ENCODE measurements at regions not wholly inside any gene's neighbourhood (a gene's known extent, or its start where the extent isn't known, plus 50 kb on each side); places are given as distances from the start of the nearest gene placed in this dataset.

DNA sequence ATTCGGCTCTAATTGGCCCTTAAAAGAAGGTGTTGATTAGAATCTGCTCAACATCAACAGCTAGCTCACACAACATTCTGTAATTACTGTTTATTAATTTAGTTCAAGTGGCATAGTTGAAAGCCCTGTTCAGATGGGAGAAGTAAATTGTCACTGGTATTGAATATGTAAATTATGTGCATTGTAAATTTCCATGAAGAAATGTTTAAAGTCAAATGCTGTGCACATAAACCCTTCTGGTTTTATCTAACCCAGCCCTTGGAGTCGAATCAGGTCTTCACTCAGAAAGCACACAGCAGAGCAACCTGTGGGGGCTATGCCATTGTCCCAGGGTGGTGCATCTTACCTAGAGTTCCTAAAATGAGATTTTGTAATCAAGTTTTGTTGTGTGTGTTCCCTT, 65.4 kb upstream of the LMO4 start:
- no peak for DNase-seq
- no peak for ATAC-seq (ENCODE audit: low read depth in 2 of 2)
- no peaks in the 10 kb centered on the region for H3K4me1 Mint-ChIP-seq
- H3K36me3 ChIP-seq (ENCODE audit: control insufficient read depth, insufficient read depth, low read length), result no peaks in the 10 kb centered on the region
- no peak overlapping the region for H3K4me3 ChIP-seq (ENCODE audit: low read depth, low read length)
- peaks cover 0 to 2% of the 10 kb centered on the region in 2 experiments for H3K9me3 ChIP-seq (ENCODE audit: control insufficient read depth in 2 of 2, low read length in 2 of 2)
- no peak overlapping the region for H3K27ac Mint-ChIP-seq
- no peaks in the 10 kb centered on the region for H3K4me1 ChIP-seq (ENCODE audit: control insufficient read depth, insufficient read depth, low read length, poor library complexity, severe bottlenecking)
- H3K9me3 Mint-ChIP-seq, result peaks cover 0 to 2% (median 0%) of the 10 kb centered on the region in 7 donors
- H3K27me3 ChIP-seq (ENCODE audit: control insufficient read depth, insufficient read depth, low read length), result no peaks in the 10 kb centered on the region
- peaks cover 8% of the 10 kb centered on the region for H3K27me3 Mint-ChIP-seq
- no peak overlapping the region for H3K27ac ChIP-seq (ENCODE audit: insufficient read depth, low read length, poor library complexity, severe bottlenecking)
- H3K4me3 Mint-ChIP-seq, result no peak overlapping the region
- no peaks in the 10 kb centered on the region for H3K36me3 Mint-ChIP-seq

DNA sequence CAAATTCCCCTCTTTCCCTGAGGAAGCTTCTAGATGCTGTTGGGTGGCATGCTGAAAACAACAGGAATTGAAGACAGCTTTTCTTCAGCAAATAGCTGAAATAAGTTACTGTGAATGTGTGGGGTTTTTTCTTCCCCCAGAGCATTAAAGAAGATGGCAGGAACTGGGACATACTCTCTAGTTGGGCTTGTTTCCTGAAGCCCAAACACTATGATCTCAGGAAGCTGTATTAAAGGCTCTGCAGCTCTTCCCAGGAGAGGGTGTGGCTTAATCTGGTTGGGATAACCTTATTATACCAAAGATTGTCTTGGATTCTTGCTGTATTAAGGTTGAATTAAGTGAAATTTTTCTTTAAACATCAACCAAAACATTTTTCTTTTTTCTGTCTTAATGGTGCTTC, 64.9 kb upstream of the LMO4 start:
- Histone ChIP-seq H3K36me3 (ENCODE audit: control insufficient read depth, insufficient read depth, low read length) (no peaks in the 10 kb centered on the region), H3K27ac (ENCODE audit: insufficient read depth, low read length, poor library complexity, severe bottlenecking) (no peak overlapping the region), H3K4me1 (ENCODE audit: control insufficient read depth, insufficient read depth, low read length, poor library complexity, severe bottlenecking) (no peaks in the 10 kb centered on the region), H3K27me3 (ENCODE audit: control insufficient read depth, insufficient read depth, low read length) (no peaks in the 10 kb centered on the region), H3K4me3 (ENCODE audit: low read depth, low read length) (no peak overlapping the region), H3K9me3 (ENCODE audit: control insufficient read depth in 2 of 2, low read length in 2 of 2) (peaks cover 0 to 2% of the 10 kb centered on the region in 2 experiments)
- Mint-ChIP-seq H3K9me3 (peaks cover 0 to 2% (median 0%) of the 10 kb centered on the region in 7 donors), H3K4me1 (no peaks in the 10 kb centered on the region), H3K27ac (no peak overlapping the region), H3K4me3 (no peak overlapping the region), H3K27me3 (peaks cover 8% of the 10 kb centered on the region), H3K36me3 (no peaks in the 10 kb centered on the region)
- ATAC-seq (ENCODE audit: low read depth in 2 of 2), result no peak
- DNase-seq, result no peak

DNA sequence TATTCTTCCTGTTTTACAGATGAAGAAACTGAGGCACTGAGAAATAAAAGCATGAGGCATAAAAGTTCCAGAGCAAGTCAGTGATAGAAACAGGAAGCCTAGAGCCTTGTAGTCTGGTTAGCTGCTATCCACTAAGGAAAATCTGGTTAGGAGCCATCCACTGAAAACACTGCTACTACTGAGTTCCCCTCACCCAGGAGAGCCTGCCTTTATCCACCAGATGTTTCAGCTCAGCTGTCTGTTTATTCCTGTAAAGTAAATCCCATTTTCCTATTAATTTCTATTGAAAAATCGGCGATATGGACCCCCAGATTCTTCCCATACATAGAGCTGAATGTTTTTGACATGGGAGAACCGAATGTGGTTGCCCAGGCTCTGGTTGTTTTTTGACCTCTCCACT, 63.7 kb upstream of the LMO4 start:
- H3K9me3 ChIP-seq (ENCODE audit: control insufficient read depth in 2 of 2, low read length in 2 of 2), result peaks cover 0 to 2% of the 10 kb centered on the region in 2 experiments
- Mint-ChIP-seq H3K9me3 (peaks cover 0 to 1% (median 0%) of the 10 kb centered on the region in 7 donors), H3K27ac (no peak overlapping the region), H3K4me3 (no peak overlapping the region), H3K4me1 (no peaks in the 10 kb centered on the region), H3K36me3 (no peaks in the 10 kb centered on the region), H3K27me3 (peaks cover 8% of the 10 kb centered on the region)
- no peak overlapping the region for H3K27ac ChIP-seq (ENCODE audit: insufficient read depth, low read length, poor library complexity, severe bottlenecking)
- H3K4me3 ChIP-seq (ENCODE audit: low read depth, low read length), result no peak overlapping the region
- no peak for ATAC-seq (ENCODE audit: low read depth in 2 of 2)
- H3K27me3 ChIP-seq (ENCODE audit: control insufficient read depth, insufficient read depth, low read length), result no peaks in the 10 kb centered on the region
- DNase-seq, result no peak
- H3K4me1 ChIP-seq (ENCODE audit: control insufficient read depth, insufficient read depth, low read length, poor library complexity, severe bottlenecking), result no peaks in the 10 kb centered on the region
- no peaks in the 10 kb centered on the region for H3K36me3 ChIP-seq (ENCODE audit: control insufficient read depth, insufficient read depth, low read length)

DNA sequence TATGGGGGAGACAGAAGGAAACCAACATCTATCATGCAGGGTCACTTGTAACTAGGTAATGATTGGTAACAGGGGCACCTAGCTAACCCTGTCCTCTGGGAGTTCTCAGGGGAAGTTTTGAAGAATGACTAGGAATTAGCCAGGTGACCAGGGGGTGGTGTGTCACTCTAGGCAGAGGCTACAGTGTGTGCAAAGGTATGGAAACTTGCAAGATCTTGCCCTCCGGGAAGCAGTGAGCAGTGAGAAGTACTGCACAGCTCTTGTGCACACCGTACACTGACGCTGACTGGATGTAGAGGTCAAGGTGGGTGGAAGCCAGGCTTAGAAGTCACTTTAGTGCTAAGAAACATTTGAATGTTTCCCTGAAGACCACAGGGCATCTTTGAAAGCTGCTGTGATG, 62.9 kb upstream of the LMO4 start:
- ATAC-seq (ENCODE audit: low read depth in 2 of 2), result no peak
- no peak for DNase-seq
- Mint-ChIP-seq H3K4me3 (no peak overlapping the region), H3K4me1 (no peaks in the 10 kb centered on the region), H3K27ac (no peak overlapping the region), H3K9me3 (peaks cover 0 to 1% (median 0%) of the 10 kb centered on the region in 7 donors), H3K36me3 (no peaks in the 10 kb centered on the region), H3K27me3 (peaks cover 8% of the 10 kb centered on the region)
- H3K4me3 ChIP-seq (ENCODE audit: low read depth, low read length), result no peak overlapping the region
- H3K27ac ChIP-seq (ENCODE audit: insufficient read depth, low read length, poor library complexity, severe bottlenecking), result no peak overlapping the region
- no peaks in the 10 kb centered on the region for H3K27me3 ChIP-seq (ENCODE audit: control insufficient read depth, insufficient read depth, low read length)
- H3K36me3 ChIP-seq (ENCODE audit: control insufficient read depth, insufficient read depth, low read length), result no peaks in the 10 kb centered on the region
- H3K9me3 ChIP-seq (ENCODE audit: control insufficient read depth in 2 of 2, low read length in 2 of 2), result no peaks in the 10 kb centered on the region
- no peaks in the 10 kb centered on the region for H3K4me1 ChIP-seq (ENCODE audit: control insufficient read depth, insufficient read depth, low read length, poor library complexity, severe bottlenecking)

DNA sequence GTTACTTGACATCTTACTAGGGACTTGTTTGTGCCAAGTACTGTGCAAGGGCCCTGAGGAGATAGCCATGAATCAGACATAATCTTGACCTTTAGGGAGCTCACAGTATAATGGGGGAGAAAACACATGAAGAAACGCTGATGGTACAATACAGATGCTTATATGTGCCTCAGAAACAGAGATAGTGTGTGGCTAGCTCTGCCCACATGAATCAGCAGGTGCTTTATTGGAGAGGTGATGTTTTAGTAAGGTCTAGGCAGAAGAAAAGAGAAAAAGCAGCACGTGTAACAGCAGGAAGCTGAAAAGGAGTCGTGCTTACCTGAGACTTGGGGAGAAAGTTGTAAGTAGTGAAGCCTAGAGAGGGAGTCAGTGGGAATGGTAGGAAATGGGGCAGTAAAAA, 60.6 kb upstream of the LMO4 start:
- peaks cover 4% of the 10 kb centered on the region for H3K27me3 Mint-ChIP-seq
- Histone ChIP-seq H3K4me3 (ENCODE audit: low read depth, low read length) (no peak overlapping the region), H3K36me3 (ENCODE audit: control insufficient read depth, insufficient read depth, low read length) (no peaks in the 10 kb centered on the region), H3K9me3 (ENCODE audit: control insufficient read depth in 2 of 2, low read length in 2 of 2) (no peaks in the 10 kb centered on the region), H3K27me3 (ENCODE audit: control insufficient read depth, insufficient read depth, low read length) (peaks cover 2% of the 10 kb centered on the region), H3K27ac (ENCODE audit: insufficient read depth, low read length, poor library complexity, severe bottlenecking) (no peak overlapping the region), H3K4me1 (ENCODE audit: control insufficient read depth, insufficient read depth, low read length, poor library complexity, severe bottlenecking) (no peaks in the 10 kb centered on the region)
- no peak overlapping the region for H3K27ac Mint-ChIP-seq
- ATAC-seq (ENCODE audit: low read depth in 2 of 2), result no peak
- DNase-seq, result no peak
- H3K36me3 Mint-ChIP-seq, result no peaks in the 10 kb centered on the region
- H3K9me3 Mint-ChIP-seq, result peaks cover 0 to 1% (median 0%) of the 10 kb centered on the region in 7 donors
- H3K4me3 Mint-ChIP-seq, result no peak overlapping the region
- no peaks in the 10 kb centered on the region for H3K4me1 Mint-ChIP-seq

DNA sequence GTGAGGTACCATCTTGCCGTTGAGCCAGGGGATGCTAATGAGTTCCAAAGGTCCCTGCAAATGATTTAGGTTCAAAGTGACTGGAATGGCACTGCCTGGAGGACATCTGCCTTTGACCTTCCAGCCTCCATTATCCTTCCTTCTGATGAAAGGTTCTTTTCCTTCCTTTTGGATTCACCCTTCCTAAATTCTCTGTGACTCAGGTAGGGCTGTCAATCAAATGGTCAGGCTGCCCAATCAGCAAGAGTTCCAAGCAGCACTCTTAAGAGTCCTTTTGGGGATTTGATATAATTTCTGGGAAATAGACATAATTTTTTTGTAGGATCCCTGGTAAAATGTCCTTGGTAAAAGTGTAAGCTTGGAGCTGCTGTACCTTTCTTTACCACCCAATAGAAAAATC, 58.8 kb upstream of the LMO4 start:
- no peak overlapping the region for H3K27ac Mint-ChIP-seq

DNA sequence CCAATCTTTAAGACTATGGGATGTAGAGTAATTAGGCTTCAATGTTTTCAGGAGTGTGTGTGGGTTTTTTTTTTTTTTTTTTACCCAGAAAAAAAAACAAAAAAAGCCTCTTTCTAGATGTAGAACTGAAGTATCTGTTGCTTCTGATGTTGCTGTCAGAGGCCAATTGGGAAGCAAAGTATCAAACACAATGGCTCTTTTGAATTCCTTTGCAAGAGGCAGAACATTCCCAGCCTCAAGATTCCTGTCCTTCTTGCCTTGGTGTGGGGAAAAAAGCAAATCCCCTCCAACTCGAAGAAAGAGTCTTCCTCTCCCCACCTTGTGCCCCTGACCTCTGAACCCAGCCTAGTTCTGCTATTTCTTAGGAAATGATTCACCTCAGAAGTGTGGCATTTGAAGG, 55.4 kb upstream of the LMO4 start:
- Histone ChIP-seq H3K27ac (ENCODE audit: insufficient read depth, low read length, poor library complexity, severe bottlenecking) (no peak overlapping the region), H3K4me3 (ENCODE audit: low read depth, low read length) (no peak overlapping the region), H3K4me1 (ENCODE audit: control insufficient read depth, insufficient read depth, low read length, poor library complexity, severe bottlenecking) (no peaks in the 10 kb centered on the region), H3K36me3 (ENCODE audit: control insufficient read depth, insufficient read depth, low read length) (no peaks in the 10 kb centered on the region), H3K27me3 (ENCODE audit: control insufficient read depth, insufficient read depth, low read length) (peaks cover 2% of the 10 kb centered on the region), H3K9me3 (ENCODE audit: control insufficient read depth in 2 of 2, low read length in 2 of 2) (no peaks in the 10 kb centered on the region)
- H3K4me1 Mint-ChIP-seq, result no peaks in the 10 kb centered on the region
- DNase-seq, result no peak
- H3K36me3 Mint-ChIP-seq, result no peaks in the 10 kb centered on the region
- H3K27ac Mint-ChIP-seq, result no peak overlapping the region
- H3K27me3 Mint-ChIP-seq, result no peaks in the 10 kb centered on the region
- ATAC-seq (ENCODE audit: low read depth in 2 of 2), result no peak
- H3K4me3 Mint-ChIP-seq, result no peak overlapping the region
- H3K9me3 Mint-ChIP-seq, result no peaks in the 10 kb centered on the region

More for the DNA sequence above, 58.8 kb upstream of the LMO4 start:
- Histone ChIP-seq H3K9me3 (ENCODE audit: control insufficient read depth in 2 of 2, low read length in 2 of 2) (no peaks in the 10 kb centered on the region), H3K4me3 (ENCODE audit: low read depth, low read length) (no peak overlapping the region), H3K4me1 (ENCODE audit: control insufficient read depth, insufficient read depth, low read length, poor library complexity, severe bottlenecking) (no peaks in the 10 kb centered on the region), H3K36me3 (ENCODE audit: control insufficient read depth, insufficient read depth, low read length) (no peaks in the 10 kb centered on the region), H3K27ac (ENCODE audit: insufficient read depth, low read length, poor library complexity, severe bottlenecking) (no peak overlapping the region), H3K27me3 (ENCODE audit: control insufficient read depth, insufficient read depth, low read length) (peaks cover 2% of the 10 kb centered on the region)
- no peak for DNase-seq
- no peak for ATAC-seq (ENCODE audit: low read depth in 2 of 2)
- Mint-ChIP-seq H3K27me3 (peaks cover 4% of the 10 kb centered on the region), H3K36me3 (no peaks in the 10 kb centered on the region), H3K4me1 (no peaks in the 10 kb centered on the region), H3K9me3 (peaks cover 0 to 1% (median 0%) of the 10 kb centered on the region in 7 donors), H3K4me3 (no peak overlapping the region)

DNA sequence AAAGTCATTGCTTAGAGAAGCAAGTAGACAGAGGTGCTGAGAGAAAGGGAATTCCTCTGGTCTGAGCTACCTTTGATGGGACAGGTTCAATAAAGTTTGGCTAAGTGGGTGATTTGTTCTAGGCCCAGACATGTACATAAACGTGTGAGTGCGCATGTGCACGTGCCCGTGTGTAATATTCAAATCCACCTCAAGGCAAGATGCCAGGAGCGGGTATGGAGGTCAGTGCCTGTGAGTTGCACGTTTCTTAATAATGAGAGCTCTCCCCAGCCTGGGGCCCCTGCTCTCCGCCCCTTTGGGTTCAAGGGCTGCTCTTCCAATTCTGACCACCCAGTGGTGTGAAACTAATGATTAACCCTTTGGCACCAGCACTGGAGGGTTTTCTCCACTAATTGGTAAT, 53.8 kb upstream of the LMO4 start:
- no peaks in the 10 kb centered on the region for H3K9me3 ChIP-seq (ENCODE audit: control insufficient read depth in 2 of 2, low read length in 2 of 2)
- no peaks in the 10 kb centered on the region for H3K4me1 Mint-ChIP-seq
- no peaks in the 10 kb centered on the region for H3K36me3 ChIP-seq (ENCODE audit: control insufficient read depth, insufficient read depth, low read length)
- H3K4me3 ChIP-seq (ENCODE audit: low read depth, low read length), result no peak overlapping the region
- DNase-seq, result no peak
- no peak overlapping the region for H3K27ac Mint-ChIP-seq
- no peaks in the 10 kb centered on the region for H3K9me3 Mint-ChIP-seq
- H3K27me3 ChIP-seq (ENCODE audit: control insufficient read depth, insufficient read depth, low read length), result peaks cover 2% of the 10 kb centered on the region
- no peaks in the 10 kb centered on the region for H3K36me3 Mint-ChIP-seq
- H3K4me1 ChIP-seq (ENCODE audit: control insufficient read depth, insufficient read depth, low read length, poor library complexity, severe bottlenecking), result no peaks in the 10 kb centered on the region
- no peaks in the 10 kb centered on the region for H3K27me3 Mint-ChIP-seq
- no peak overlapping the region for H3K4me3 Mint-ChIP-seq
- no peak for ATAC-seq (ENCODE audit: low read depth in 2 of 2)
- H3K27ac ChIP-seq (ENCODE audit: insufficient read depth, low read length, poor library complexity, severe bottlenecking), result no peak overlapping the region
